Ascending aorta (tissue), 2 donors: ENCODE measurements at regions not wholly inside any gene's neighbourhood (a gene's known extent, or its start where the extent isn't known, plus 50 kb on each side); places are given as distances from the start of the nearest gene placed in this dataset.

Experiments
- DNase-seq, 2 donors: peaks; one replicate each; pipeline ENCODE4 v3.0.0-alpha.2; 2019; ENCODE audit warnings: low spot score in 2 of 2
- H3K27ac ChIP-seq, 2 donors: fragments of 200-600 bp; sonication (generic); one replicate each; pipeline ENCODE4 v1.5.1; 2016 to 2017; ENCODE audit warnings: mild to moderate bottlenecking in 1 of 2
- H3K27me3 ChIP-seq: fragments of 200-600 bp; sonication (generic); one replicate; pipeline ENCODE4 v1.5.1; 2017
- H3K36me3 ChIP-seq, 2 donors: fragments of 200-600 bp; sonication (generic); one replicate each; pipeline ENCODE4 v1.5.1; 2016
- H3K4me1 ChIP-seq, 2 donors: fragments of 200-600 bp; sonication (generic); one replicate each; pipeline ENCODE4 v1.5.1; 2016 to 2017; ENCODE audit warnings: mild to moderate bottlenecking in 1 of 2
- H3K4me3 ChIP-seq, 2 donors: fragments of 200-600 bp; sonication (generic); one replicate each; pipeline ENCODE4 v1.5.1; 2016 to 2017; ENCODE audit warnings: mild to moderate bottlenecking in 1 of 2
- H3K9me3 ChIP-seq, 2 donors: fragments of 200-600 bp; sonication (generic); one replicate each; pipeline ENCODE4 v1.5.1; 2016
- CTCF ChIP-seq, 3 experiments: fragments of 200-600 bp in 2 of 3; fragments of 450-650 bp in 1 of 3; sonication (generic) in 2 of 3; IDR thresholded peaks; one replicate each; pipeline ENCODE4 v1.5.1; 2016 to 2019; ENCODE audit warnings: antibody characterized with exemption in 3 of 3, mild to moderate bottlenecking in 1 of 3, moderate library complexity in 1 of 3
- intact Hi-C: fragments of 100-400 bp; cut with DNase I; formaldehyde crosslinking; loops from one replicate; pipeline ENCODE4 v1.15.1; 2023

- Histone ChIP-seq H3K36me3 (no peaks in the 10 kb centered on the region), H3K27me3 (no peaks in the 10 kb centered on the region), H3K27ac (no peak overlapping the region), H3K4me3 (no peak overlapping the region), H3K4me1 (no peaks in the 10 kb centered on the region), H3K9me3 (no peaks in the 10 kb centered on the region)
- DNase-seq = no peak
- intact Hi-C loops = no loop called here
- no peak for TF ChIP-seq CTCF (IDR thresholded peaks at IDR 0.05)
Measured at GRCh38 chr2:144675331-144675730, 155.4 kb upstream of the ZEB2 start.

GRCh38 chr2:144674071-144674470 lies 154.2 kb upstream of the ZEB2 start:
- H3K4me3 ChIP-seq = no peak overlapping the region
- TF ChIP-seq CTCF (IDR thresholded peaks at IDR 0.05) = no peak
- no peak for DNase-seq
- no peaks in the 10 kb centered on the region for H3K36me3 ChIP-seq
- no peaks in the 10 kb centered on the region for H3K9me3 ChIP-seq
- no peak overlapping the region for H3K27ac ChIP-seq
- H3K27me3 ChIP-seq = no peaks in the 10 kb centered on the region
- intact Hi-C loops = no loop called here
- no peaks in the 10 kb centered on the region for H3K4me1 ChIP-seq

GRCh38 chr2:144673456-144673855 lies 153.5 kb upstream of the ZEB2 start:
- no peak for TF ChIP-seq CTCF (IDR thresholded peaks at IDR 0.05)
- Histone ChIP-seq H3K9me3 (no peaks in the 10 kb centered on the region), H3K27ac (no peak overlapping the region), H3K4me1 (no peaks in the 10 kb centered on the region), H3K4me3 (no peak overlapping the region), H3K36me3 (no peaks in the 10 kb centered on the region), H3K27me3 (no peaks in the 10 kb centered on the region)
- intact Hi-C loops = no loop called here
- no peak for DNase-seq

- intact Hi-C loops = no loop called here
- no peak overlapping the region for H3K27ac ChIP-seq
Measured at GRCh38 chr2:144671695-144672455, 152.0 kb upstream of the ZEB2 start.

GRCh38 chr2:144670738-144671137 lies 150.8 kb upstream of the ZEB2 start:
- no peak for TF ChIP-seq CTCF (IDR thresholded peaks at IDR 0.05)
- Histone ChIP-seq H3K27me3 (no peaks in the 10 kb centered on the region), H3K36me3 (no peaks in the 10 kb centered on the region), H3K4me1 (no peaks in the 10 kb centered on the region), H3K4me3 (no peak overlapping the region), H3K27ac (no peak overlapping the region), H3K9me3 (no peaks in the 10 kb centered on the region)
- intact Hi-C loops = no loop called here
- DNase-seq = no peak

More at GRCh38 chr2:144671695-144672455, 152.0 kb upstream of the ZEB2 start:
- TF ChIP-seq CTCF (IDR thresholded peaks at IDR 0.05) = no peak
- DNase-seq = no peak
- Histone ChIP-seq H3K4me3 (no peak overlapping the region), H3K9me3 (no peaks in the 10 kb centered on the region), H3K4me1 (no peaks in the 10 kb centered on the region), H3K36me3 (no peaks in the 10 kb centered on the region), H3K27me3 (no peaks in the 10 kb centered on the region)
